Adrenal gland (tissue), 5 donors: ENCODE measurements at regions not wholly inside any gene's neighbourhood (a gene's known extent, or its start where the extent isn't known, plus 50 kb on each side); places are given as distances from the start of the nearest gene placed in this dataset.

Source experiments
- POLR2A ChIP-seq, 2 donors: fragments of 450-650 bp; IDR thresholded peaks; one replicate each; pipeline ENCODE4 v1.6.1; 2017; ENCODE audit warnings: antibody characterized with exemption in 2 of 2, mild to moderate bottlenecking in 2 of 2, moderate library complexity in 1 of 2
- TF ChIP-seq, protein P1 (sequence below), 6 experiments: fragments of 450-650 bp in 4 of 6; fragments of 200-600 bp in 2 of 6; sonication (generic) in 1 of 6; IDR thresholded peaks; 1 replicate in 5 of 6; 2 replicates in 1 of 6; pipeline versions ENCODE4 v1.5.1 to v1.8.0; 2016 to 2021; ENCODE audit warnings: antibody characterized with exemption in 6 of 6, mild to moderate bottlenecking in 2 of 6, moderate library complexity in 1 of 6
- donor health status: DM: no; HTN: no; CAD: no.

DNA sequence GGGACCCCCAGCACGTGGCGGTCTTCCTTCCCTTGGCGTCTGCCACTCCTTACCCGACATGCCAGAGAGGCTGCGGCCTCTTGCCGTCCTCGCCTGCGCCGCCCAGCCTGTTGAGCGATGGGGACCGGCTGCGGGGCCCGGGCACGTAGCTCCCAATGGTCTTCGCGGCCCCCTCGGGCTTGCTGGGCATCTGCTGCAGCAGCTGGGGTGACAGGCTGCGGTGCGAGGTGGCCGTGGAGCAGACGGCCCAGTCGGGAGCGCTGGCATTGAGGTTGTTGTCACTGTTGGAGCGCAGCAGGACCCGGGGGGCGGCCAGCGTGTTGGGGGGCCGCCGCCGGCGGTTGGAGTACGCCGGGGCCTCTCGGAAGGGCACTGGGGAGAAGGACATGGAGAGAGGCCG lies 422.0 kb downstream of the CTTN start:
- TF ChIP-seq, protein P1, sequence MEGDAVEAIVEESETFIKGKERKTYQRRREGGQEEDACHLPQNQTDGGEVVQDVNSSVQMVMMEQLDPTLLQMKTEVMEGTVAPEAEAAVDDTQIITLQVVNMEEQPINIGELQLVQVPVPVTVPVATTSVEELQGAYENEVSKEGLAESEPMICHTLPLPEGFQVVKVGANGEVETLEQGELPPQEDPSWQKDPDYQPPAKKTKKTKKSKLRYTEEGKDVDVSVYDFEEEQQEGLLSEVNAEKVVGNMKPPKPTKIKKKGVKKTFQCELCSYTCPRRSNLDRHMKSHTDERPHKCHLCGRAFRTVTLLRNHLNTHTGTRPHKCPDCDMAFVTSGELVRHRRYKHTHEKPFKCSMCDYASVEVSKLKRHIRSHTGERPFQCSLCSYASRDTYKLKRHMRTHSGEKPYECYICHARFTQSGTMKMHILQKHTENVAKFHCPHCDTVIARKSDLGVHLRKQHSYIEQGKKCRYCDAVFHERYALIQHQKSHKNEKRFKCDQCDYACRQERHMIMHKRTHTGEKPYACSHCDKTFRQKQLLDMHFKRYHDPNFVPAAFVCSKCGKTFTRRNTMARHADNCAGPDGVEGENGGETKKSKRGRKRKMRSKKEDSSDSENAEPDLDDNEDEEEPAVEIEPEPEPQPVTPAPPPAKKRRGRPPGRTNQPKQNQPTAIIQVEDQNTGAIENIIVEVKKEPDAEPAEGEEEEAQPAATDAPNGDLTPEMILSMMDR (IDR thresholded peaks at IDR 0.05), result no peak
- TF ChIP-seq POLR2A (IDR thresholded peaks at IDR 0.05), result no peak
